DMS153 treated with DMSO at 0.1 percent for 48 hours (cell line): ENCODE measurements at regions not wholly inside any gene's neighbourhood (a gene's known extent, or its start where the extent isn't known, plus 50 kb on each side); places are given as distances from the start of the nearest gene placed in this dataset.
"Not testable (repeated sequence)": the region's sequence is repeated elsewhere in the genome, so short reads cannot be mapped to it uniquely, and the experiment has no call there.

Experiments
- DNase-seq: peaks from one replicate; lab custom pipeline; 2025; ENCODE audit not compliant: unreplicated experiment; lab: John Stamatoyannopoulos, UW

- no peak for DNase-seq
These were observed 971.0 kb upstream of the GYPC start for GRCh38 chr2:125684932-125685331.

- DNase-seq, result peak; percentile 87
These were observed 959.4 kb upstream of the GYPC start for GRCh38 chr2:125696560-125696959.

GRCh38 chr2:125698280-125698679 is 957.7 kb upstream of the GYPC start:
- DNase-seq, result no peak

GRCh38 chr2:125701070-125701469 is 954.9 kb upstream of the GYPC start:
- DNase-seq, result no peak

GRCh38 chr2:125707611-125708010 is 948.3 kb upstream of the GYPC start:
- no peak for DNase-seq

GRCh38 chr2:125710561-125710960 is 945.4 kb upstream of the GYPC start:
- DNase-seq, result no peak

GRCh38 chr2:125711075-125711474 is 944.9 kb upstream of the GYPC start:
- DNase-seq, result no peak

- DNase-seq, result no peak
These were observed 942.4 kb upstream of the GYPC start for GRCh38 chr2:125713533-125713932.

GRCh38 chr2:125721072-125721721 is 934.8 kb upstream of the GYPC start:
- DNase-seq, result no peak

- DNase-seq, result no peak
These were observed 925.0 kb upstream of the GYPC start for GRCh38 chr2:125730921-125731320.

- no peak for DNase-seq
These were observed 919.7 kb upstream of the GYPC start for GRCh38 chr2:125736306-125736705.

GRCh38 chr2:125745514-125745913 is 910.4 kb upstream of the GYPC start:
- DNase-seq, result peak; percentile 52

- DNase-seq, result no peak
These were observed 909.4 kb upstream of the GYPC start for GRCh38 chr2:125746321-125747164.

- DNase-seq, result no peak
These were observed 908.9 kb upstream of the GYPC start for GRCh38 chr2:125747165-125747425.

- DNase-seq, result no peak
These were observed 899.5 kb upstream of the GYPC start for GRCh38 chr2:125756431-125756830.

GRCh38 chr2:125796784-125797183 is 859.2 kb upstream of the GYPC start:
- no peak for DNase-seq

GRCh38 chr2:125797192-125797591 is 858.8 kb upstream of the GYPC start:
- no peak for DNase-seq

GRCh38 chr2:125822746-125823145 is 833.2 kb upstream of the GYPC start:
- DNase-seq, result no peak

- not testable (repeated sequence) for DNase-seq
These were observed 830.2 kb upstream of the GYPC start for GRCh38 chr2:125825781-125826180.

GRCh38 chr2:125837128-125837527 is 818.8 kb upstream of the GYPC start:
- DNase-seq, result no peak

GRCh38 chr2:125837611-125838010 is 818.3 kb upstream of the GYPC start:
- DNase-seq, result no peak

GRCh38 chr2:125839945-125840344 is 816.0 kb upstream of the GYPC start:
- no peak for DNase-seq

GRCh38 chr2:125842041-125842440 is 813.9 kb upstream of the GYPC start:
- no peak for DNase-seq
